Pancreas (tissue), 10 donors: ENCODE measurements at regions not wholly inside any gene's neighbourhood (a gene's known extent, or its start where the extent isn't known, plus 50 kb on each side); places are given as distances from the start of the nearest gene placed in this dataset.

Source experiments
- ATAC-seq, 4 donors: fragments of 200-7000 bp; cut with Tn5 transposase; one replicate each; pipeline versions ENCODE4 v1.8.0 to v1.9.1; 2020; ENCODE audit warnings: mild to moderate bottlenecking in 4 of 4, moderate library complexity in 4 of 4
- DNase-seq, 6 donors: peaks; one replicate each; pipeline ENCODE4 v3.0.0-alpha.2; 2020
- FAIRE-seq: peaks from 2 replicates; lab custom pipeline; 2012; peaks lifted over from hg19 to GRCh38; lab: Jason Lieb, UNC
- H3K27ac ChIP-seq, 4 donors: fragments of 200-600 bp; sonication (generic); 1 replicate in 3 of 4; 2 replicates in 1 of 4; pipeline versions ENCODE4 v1.5.0 to v1.8.0; 2020
- H3K27me3 ChIP-seq, 4 donors: fragments of 200-600 bp; one replicate each; pipeline ENCODE4 v1.8.0; 2021
- H3K36me3 ChIP-seq, 3 donors: fragments of 200-600 bp; sonication (generic) in 1 of 3; one replicate each; pipeline versions ENCODE4 v1.5.0 to v1.8.0; 2020 to 2021
- H3K4me1 ChIP-seq, 3 donors: fragments of 200-600 bp; one replicate each; pipeline ENCODE4 v1.8.0; 2021
- H3K4me3 ChIP-seq, 4 donors: fragments of 200-600 bp; sonication (generic) in 2 of 4; one replicate each; pipeline versions ENCODE4 v1.5.0 to v1.8.0; 2020 to 2021
- H3K9me3 ChIP-seq, 4 donors: fragments of 200-600 bp; one replicate each; pipeline ENCODE4 v1.8.0; 2021
- CTCF ChIP-seq, 4 donors: fragments of 200-600 bp; sonication (generic) in 3 of 4; IDR thresholded peaks; one replicate each; pipeline versions ENCODE4 v1.5.0 to v1.8.0; 2021; ENCODE audit warnings: antibody characterized with exemption in 4 of 4
- WGBS, 2 donors: extraction: QIAGEN DNeasy Blood & Tissue Kit; methylation state at CpG; one replicate each; pipeline ENCODE4 v1.1.7; 2013; 5-methylcytosine and 5-hydroxymethylcytosine counted together
- intact Hi-C, 3 donors: fragments of 100-400 bp; cut with DNase I; formaldehyde crosslinking; loops; one replicate each; pipeline versions ENCODE4 v1.11.1 to v1.14.2; 2022
- donor health status: healthy with polysubstance abuse.
- donor health status: DM: no; HTN: no; CAD: no; lungs with moderate emphysema.
- donor health status: DM: no; HTN: no; CAD: no.
- donor health status: control.
- donor health status: control.
- donor health status: Bipolar disorder and iron deficiency.
- donor health status: DM: yes; HTN: yes; CAD: no.
- donor health status: DM: no; HTN: no; CAD: no.
- donor health status: DM: no; HTN: no; CAD: no.
- donor health status: DM: yes; HTN: yes; CAD: no.

GRCh38 chr7:98565103-98565502, 52.0 kb upstream of the NPTX2 start:
- Histone ChIP-seq H3K27me3 (no peaks in the 10 kb centered on the region), H3K27ac (no peak overlapping the region), H3K9me3 (no peaks in the 10 kb centered on the region), H3K4me1 (peaks cover 0 to 4% (median 0%) of the 10 kb centered on the region in 3 donors), H3K4me3 (no peak overlapping the region), H3K36me3 (no peaks in the 10 kb centered on the region)
- FAIRE-seq = no peak
- no peak for DNase-seq
- no peak for TF ChIP-seq CTCF (IDR thresholded peaks at IDR 0.05)
- no peak for ATAC-seq
- 35 to 55% methylated on average over 3 of the region's 3 CpGs for WGBS, 2 donors
- intact Hi-C loops = no loop called here

GRCh38 chr7:98562871-98563495, 54.1 kb upstream of the NPTX2 start:
- ATAC-seq = no peak
- Histone ChIP-seq H3K9me3 (no peaks in the 10 kb centered on the region), H3K27ac (no peak overlapping the region), H3K36me3 (no peaks in the 10 kb centered on the region), H3K4me3 (no peak overlapping the region), H3K4me1 (no peaks in the 10 kb centered on the region), H3K27me3 (no peaks in the 10 kb centered on the region)
- no peak for FAIRE-seq
- TF ChIP-seq CTCF (IDR thresholded peaks at IDR 0.05) = no peak
- 54 to 55% methylated on average over 5 of the region's 5 CpGs for WGBS, 2 donors
- intact Hi-C loops = no loop called here
- DNase-seq = no peak

- ATAC-seq = no peak
- intact Hi-C loops = no loop called here
- Histone ChIP-seq H3K4me3 (no peak overlapping the region), H3K9me3 (no peaks in the 10 kb centered on the region), H3K4me1 (no peaks in the 10 kb centered on the region), H3K36me3 (no peaks in the 10 kb centered on the region), H3K27ac (no peak overlapping the region), H3K27me3 (no peaks in the 10 kb centered on the region)
- TF ChIP-seq CTCF (IDR thresholded peaks at IDR 0.05) = no peak
- DNase-seq = no peak
- no peak for FAIRE-seq
Observed at GRCh38 chr7:98562381-98562823, 54.7 kb upstream of the NPTX2 start.

- ATAC-seq = no peak
- no peak for DNase-seq
- no peak overlapping the region for H3K4me3 ChIP-seq
- WGBS, 2 donors = 38 to 46% methylated on average over 3 of the region's 3 CpGs
- H3K4me1 ChIP-seq = no peaks in the 10 kb centered on the region
- H3K27me3 ChIP-seq = no peaks in the 10 kb centered on the region
- no peak for TF ChIP-seq CTCF (IDR thresholded peaks at IDR 0.05)
- no peak for FAIRE-seq
- H3K9me3 ChIP-seq = no peaks in the 10 kb centered on the region
- intact Hi-C loops = no loop called here
- no peak overlapping the region for H3K27ac ChIP-seq
- H3K36me3 ChIP-seq = no peaks in the 10 kb centered on the region
Observed at GRCh38 chr7:98559958-98560357, 57.1 kb upstream of the NPTX2 start.

- intact Hi-C loops = no loop called here
- WGBS, 2 donors = 90 to 93% methylated on average over 3 of the region's 3 CpGs
- FAIRE-seq (no peak), ATAC-seq (no peak), DNase-seq (no peak)
- no peaks in the 10 kb centered on the region for H3K27me3 ChIP-seq
- no peaks in the 10 kb centered on the region for H3K4me1 ChIP-seq
- no peak overlapping the region for H3K27ac ChIP-seq
- no peaks in the 10 kb centered on the region for H3K36me3 ChIP-seq
- no peak overlapping the region for H3K4me3 ChIP-seq
- no peak for TF ChIP-seq CTCF (IDR thresholded peaks at IDR 0.05)
- H3K9me3 ChIP-seq = no peaks in the 10 kb centered on the region
Observed at GRCh38 chr7:98559219-98559618, 57.9 kb upstream of the NPTX2 start.
